CD4-positive, CD25-positive, alpha-beta regulatory T cell (primary cell): ENCODE measurements at regions not wholly inside any gene's neighbourhood (a gene's known extent, or its start where the extent isn't known, plus 50 kb on each side); places are given as distances from the start of the nearest gene placed in this dataset.

Experiments used
- ATAC-seq, 2 donors: fragments of 150-1000 bp; cut with Tn5 transposase; one replicate each; pipeline ENCODE4 v1.10.0; 2021; ENCODE audit warnings: low read depth in 2 of 2, moderate number of reproducible peaks in 2 of 2, moderate library complexity in 1 of 2
- DNase-seq, 3 donors: peaks; one replicate each; pipeline versions ENCODE4 v3.0.0 to v3.0.0-alpha.2; 2012 to 2022; ENCODE audit warnings: mixed read lengths in 1 of 3
- H3K27ac ChIP-seq: one replicate; pipeline ENCODE4 v1.7.0; 2013; ENCODE audit warnings: mild to moderate bottlenecking, low read length; ENCODE audit not compliant: insufficient read depth, poor library complexity, severe bottlenecking
- H3K27me3 ChIP-seq: one replicate; pipeline ENCODE4 v1.7.0; 2013; ENCODE audit warnings: low read length; ENCODE audit not compliant: control insufficient read depth, insufficient read depth
- H3K36me3 ChIP-seq: one replicate; pipeline ENCODE4 v1.7.0; 2013; ENCODE audit warnings: mild to moderate bottlenecking, low read length, moderate library complexity; ENCODE audit not compliant: control insufficient read depth, insufficient read depth
- H3K4me1 ChIP-seq: 2 replicates; pipeline ENCODE4 v1.7.0; 2013; ENCODE audit warnings: mild to moderate bottlenecking, low read length; ENCODE audit not compliant: insufficient read depth, control insufficient read depth, poor library complexity, severe bottlenecking
- H3K4me3 ChIP-seq: one replicate; pipeline ENCODE4 v1.7.0; 2013; ENCODE audit warnings: low read depth, mild to moderate bottlenecking, low read length, moderate library complexity
- H3K9me3 ChIP-seq, 2 experiments: 1 replicate in 1 of 2; 2 replicates in 1 of 2; pipeline ENCODE4 v1.7.0; 2013; ENCODE audit warnings: low read length in 2 of 2, mild to moderate bottlenecking in 1 of 2, moderate library complexity in 1 of 2; ENCODE audit not compliant: control insufficient read depth in 2 of 2
- H3K27ac Mint-ChIP-seq, 3 donors: one replicate each; pipeline ENCODE4 v1.8.0; 2020 to 2022; ENCODE audit warnings: mild to moderate bottlenecking in 3 of 3, mixed read lengths in 3 of 3, moderate library complexity in 2 of 3
- H3K27me3 Mint-ChIP-seq: one replicate; pipeline ENCODE4 v1.8.0; 2022; ENCODE audit warnings: mild to moderate bottlenecking, mixed read lengths
- H3K36me3 Mint-ChIP-seq: one replicate; pipeline ENCODE4 v1.8.0; 2020; ENCODE audit warnings: mixed read lengths
- H3K4me1 Mint-ChIP-seq, 4 donors: one replicate each; pipeline ENCODE4 v1.8.0; 2020 to 2022; ENCODE audit warnings: mixed read lengths in 4 of 4, mild to moderate bottlenecking in 1 of 4
- H3K4me3 Mint-ChIP-seq, 4 donors: one replicate each; pipeline ENCODE4 v1.8.0; 2020 to 2022; ENCODE audit warnings: mild to moderate bottlenecking in 4 of 4, mixed read lengths in 4 of 4, moderate library complexity in 3 of 4
- H3K9me3 Mint-ChIP-seq, 7 donors: one replicate each; pipeline ENCODE4 v1.8.0; 2020 to 2022; ENCODE audit warnings: mixed read lengths in 7 of 7, mild to moderate bottlenecking in 3 of 7, moderate library complexity in 2 of 7

DNA sequence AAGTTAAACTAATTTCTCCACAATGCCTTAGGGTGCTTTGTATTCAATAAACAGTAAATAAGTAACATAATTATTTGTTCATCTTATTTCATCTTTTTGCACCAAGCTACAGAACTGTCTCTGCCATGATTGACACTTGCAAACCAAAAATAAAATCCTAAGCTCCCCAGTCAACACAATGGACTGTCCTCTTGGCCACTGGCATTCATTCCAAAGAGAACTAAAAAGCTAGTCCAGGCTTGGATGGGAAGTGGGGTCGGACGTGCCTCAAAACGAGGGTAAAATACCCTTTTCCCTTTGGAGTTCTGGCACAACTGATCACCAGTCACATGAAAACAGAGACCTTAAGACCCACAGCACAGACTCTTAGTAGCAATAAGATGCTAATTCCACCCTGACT, 66.4 kb upstream of the THBS2 start:
- no peaks in the 10 kb centered on the region for H3K9me3 ChIP-seq
- no peaks in the 10 kb centered on the region for H3K27me3 ChIP-seq
- H3K4me3 ChIP-seq = no peak overlapping the region
- Mint-ChIP-seq H3K9me3 (peaks cover 0 to 2% (median 0%) of the 10 kb centered on the region in 7 donors), H3K27me3 (no peaks in the 10 kb centered on the region), H3K4me1 (no peaks in the 10 kb centered on the region), H3K36me3 (no peaks in the 10 kb centered on the region), H3K27ac (no peak overlapping the region), H3K4me3 (no peak overlapping the region)
- H3K4me1 ChIP-seq = no peaks in the 10 kb centered on the region
- ATAC-seq (no peak), DNase-seq (no peak)
- H3K27ac ChIP-seq = no peak overlapping the region
- H3K36me3 ChIP-seq = no peaks in the 10 kb centered on the region

- no peaks in the 10 kb centered on the region for H3K4me1 ChIP-seq
- no peak for DNase-seq
- Mint-ChIP-seq H3K36me3 (no peaks in the 10 kb centered on the region), H3K4me3 (no peak overlapping the region), H3K9me3 (peaks cover 0 to 1% (median 0%) of the 10 kb centered on the region in 7 donors), H3K27ac (no peak overlapping the region), H3K27me3 (no peaks in the 10 kb centered on the region), H3K4me1 (no peaks in the 10 kb centered on the region)
- H3K4me3 ChIP-seq = no peak overlapping the region
- H3K36me3 ChIP-seq = no peaks in the 10 kb centered on the region
- H3K27ac ChIP-seq = no peak overlapping the region
- H3K27me3 ChIP-seq = no peaks in the 10 kb centered on the region
- ATAC-seq = no peak
- H3K9me3 ChIP-seq = no peaks in the 10 kb centered on the region
Measured at GRCh38 chr6:169317441-169318202, 64.0 kb upstream of the THBS2 start.

GRCh38 chr6:169316651-169317050, 63.0 kb upstream of the THBS2 start:
- no peak for ATAC-seq
- Mint-ChIP-seq H3K27me3 (no peaks in the 10 kb centered on the region), H3K36me3 (no peaks in the 10 kb centered on the region), H3K4me3 (no peak overlapping the region), H3K4me1 (no peaks in the 10 kb centered on the region), H3K27ac (no peak overlapping the region), H3K9me3 (peaks cover 0 to 1% (median 0%) of the 10 kb centered on the region in 7 donors)
- H3K4me1 ChIP-seq = no peaks in the 10 kb centered on the region
- no peak for DNase-seq
- H3K9me3 ChIP-seq = no peaks in the 10 kb centered on the region
- no peaks in the 10 kb centered on the region for H3K27me3 ChIP-seq
- H3K4me3 ChIP-seq = no peak overlapping the region
- H3K27ac ChIP-seq = no peak overlapping the region
- H3K36me3 ChIP-seq = no peaks in the 10 kb centered on the region

- H3K9me3 Mint-ChIP-seq = peaks cover 0 to 1% (median 0%) of the 10 kb centered on the region in 7 donors
- ATAC-seq (no peak), DNase-seq (no peak)
- H3K27ac Mint-ChIP-seq = no peak overlapping the region
- H3K4me1 ChIP-seq = no peaks in the 10 kb centered on the region
- H3K9me3 ChIP-seq = no peaks in the 10 kb centered on the region
- H3K4me1 Mint-ChIP-seq = no peaks in the 10 kb centered on the region
- H3K36me3 ChIP-seq = no peaks in the 10 kb centered on the region
- no peak overlapping the region for H3K4me3 Mint-ChIP-seq
- H3K4me3 ChIP-seq = no peak overlapping the region
- H3K27me3 ChIP-seq = no peaks in the 10 kb centered on the region
- H3K27ac ChIP-seq = no peak overlapping the region
- no peaks in the 10 kb centered on the region for H3K27me3 Mint-ChIP-seq
- no peaks in the 10 kb centered on the region for H3K36me3 Mint-ChIP-seq
Measured at GRCh38 chr6:169315830-169316614, 62.4 kb upstream of the THBS2 start.

DNA sequence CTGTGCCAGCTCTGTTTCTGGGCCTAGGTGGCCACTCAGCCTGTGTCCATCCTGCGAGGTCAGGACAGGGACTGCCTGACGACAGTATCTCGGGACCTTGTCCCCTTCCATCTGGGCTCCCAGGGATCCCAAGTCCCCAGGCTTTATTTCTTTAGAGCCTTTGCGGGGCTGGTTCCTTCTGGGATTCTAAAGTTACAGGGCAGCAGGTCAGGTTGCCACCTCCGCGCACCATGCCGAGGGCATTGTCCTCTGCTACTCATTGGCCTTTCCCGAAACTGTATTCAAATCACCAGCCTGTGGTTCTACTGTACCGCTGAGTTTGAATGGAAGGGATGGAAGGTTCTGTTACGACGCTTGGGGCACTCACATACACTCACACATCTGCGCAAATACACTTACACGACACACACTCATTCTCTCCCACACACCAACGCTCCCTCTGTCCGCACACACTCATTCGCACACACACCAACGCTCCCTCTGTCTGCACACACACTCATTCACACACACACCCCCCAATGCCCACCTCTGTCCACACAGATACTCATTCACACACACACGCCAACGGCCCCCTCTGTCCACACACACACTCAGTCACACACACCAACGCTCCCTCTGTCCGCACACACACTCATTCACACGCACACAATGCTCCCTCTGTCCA, 59.8 kb upstream of the THBS2 start:
- ATAC-seq (no peak), DNase-seq (no peak)
- Histone ChIP-seq H3K4me1 (no peaks in the 10 kb centered on the region), H3K4me3 (no peak overlapping the region), H3K27ac (no peak overlapping the region), H3K27me3 (no peaks in the 10 kb centered on the region), H3K9me3 (no peaks in the 10 kb centered on the region), H3K36me3 (no peaks in the 10 kb centered on the region)
- H3K27me3 Mint-ChIP-seq = no peaks in the 10 kb centered on the region
- no peak overlapping the region for H3K27ac Mint-ChIP-seq
- no peak overlapping the region for H3K4me3 Mint-ChIP-seq
- H3K36me3 Mint-ChIP-seq = no peaks in the 10 kb centered on the region
- no peaks in the 10 kb centered on the region for H3K4me1 Mint-ChIP-seq
- peaks cover 0 to 3% (median 0%) of the 10 kb centered on the region in 7 donors for H3K9me3 Mint-ChIP-seq

- H3K27ac ChIP-seq = no peak overlapping the region
- H3K4me3 ChIP-seq = no peak overlapping the region
- no peak for ATAC-seq
- Mint-ChIP-seq H3K36me3 (no peaks in the 10 kb centered on the region), H3K4me3 (no peak overlapping the region), H3K9me3 (peaks cover 0 to 5% (median 0%) of the 10 kb centered on the region in 7 donors), H3K27ac (no peak overlapping the region), H3K27me3 (no peaks in the 10 kb centered on the region), H3K4me1 (no peaks in the 10 kb centered on the region)
- H3K27me3 ChIP-seq = no peaks in the 10 kb centered on the region
- H3K36me3 ChIP-seq = no peaks in the 10 kb centered on the region
- DNase-seq = no peak
- H3K9me3 ChIP-seq = no peaks in the 10 kb centered on the region
- H3K4me1 ChIP-seq = no peaks in the 10 kb centered on the region
Measured at GRCh38 chr6:169312658-169313346, 59.2 kb upstream of the THBS2 start.

GRCh38 chr6:169310983-169311382, 57.3 kb upstream of the THBS2 start:
- DNase-seq (no peak), ATAC-seq (no peak)
- Histone ChIP-seq H3K27me3 (no peaks in the 10 kb centered on the region), H3K27ac (no peak overlapping the region), H3K36me3 (no peaks in the 10 kb centered on the region), H3K4me1 (no peaks in the 10 kb centered on the region), H3K9me3 (no peaks in the 10 kb centered on the region), H3K4me3 (no peak overlapping the region)
- H3K27me3 Mint-ChIP-seq = peaks cover 3% of the 10 kb centered on the region
- H3K9me3 Mint-ChIP-seq = peaks cover 0 to 5% (median 0%) of the 10 kb centered on the region in 7 donors
- H3K36me3 Mint-ChIP-seq = no peaks in the 10 kb centered on the region
- no peak overlapping the region for H3K4me3 Mint-ChIP-seq
- H3K4me1 Mint-ChIP-seq = no peaks in the 10 kb centered on the region
- H3K27ac Mint-ChIP-seq = no peak overlapping the region
